Endothelial cell of umbilical vein (primary cell): ENCODE measurements at regions not wholly inside any gene's neighbourhood (a gene's known extent, or its start where the extent isn't known, plus 50 kb on each side); places are given as distances from the start of the nearest gene placed in this dataset.

Source experiments
- BruUV-seq: library from RNA; stranded (reverse); fragments of 400-500 nt; replicated peaks from 2 replicates; lab custom pipeline; 2021; lab: Mats Ljungman, UMichigan
- CTCF ChIA-PET: fragments of 300-600, 350-600 bp; sonication (Branson Sonifier 250); formaldehyde crosslinking; loops from one replicate; lab custom pipeline; 2021; ENCODE audit warnings: antibody characterized with exemption, inconsistent platforms; lab: Charles Lee
- POLR2A ChIA-PET: fragments of 300-600, 350-600 bp; sonication (Branson Sonifier 250); formaldehyde crosslinking; loops from one replicate; lab custom pipeline; 2021; ENCODE audit warnings: antibody characterized with exemption, inconsistent platforms; lab: Charles Lee
- DNase-seq: peaks from one replicate; pipeline ENCODE4 v3.0.0-alpha.2; 2011; ENCODE audit warnings: low read depth, low spot score
- FAIRE-seq: peaks from 2 replicates; lab custom pipeline; 2011; peaks lifted over from hg19 to GRCh38; lab: Jason Lieb, UNC
- H2AFZ ChIP-seq: 2 replicates; pipeline ENCODE4 v1.6.0; 2012; ENCODE audit warnings: low read depth, low read length, control low read depth, inconsistent platforms
- H3K27ac ChIP-seq: 2 replicates; pipeline ENCODE4 v1.5.1; 2011; ENCODE audit warnings: low read depth, mild to moderate bottlenecking, control low read depth, low read length, moderate library complexity; ENCODE audit not compliant: insufficient read depth
- H3K27me3 ChIP-seq, 2 experiments: 2 replicates each; pipeline versions ENCODE4 v1.6.0 to v1.6.1; 2011; ENCODE audit warnings: low read length in 2 of 2, mixed read lengths in 1 of 2; ENCODE audit not compliant: control insufficient read depth in 2 of 2, insufficient read depth in 2 of 2
- H3K36me3 ChIP-seq, 2 experiments: 2 replicates in 1 of 2; 3 replicates in 1 of 2; pipeline ENCODE4 v1.5.1; 2011; ENCODE audit warnings: low read length in 2 of 2, mild to moderate bottlenecking in 1 of 2, moderate library complexity in 1 of 2; ENCODE audit not compliant: control insufficient read depth in 2 of 2, insufficient read depth in 2 of 2; ENCODE audit errors: extremely low read depth in 1 of 2
- H3K4me1 ChIP-seq: 3 replicates; pipeline ENCODE4 v1.5.1; 2011; ENCODE audit warnings: mild to moderate bottlenecking, low read length; ENCODE audit not compliant: control insufficient read depth, insufficient read depth; ENCODE audit errors: extremely low read depth
- H3K4me2 ChIP-seq: 2 replicates; pipeline ENCODE4 v1.6.1; 2011; ENCODE audit warnings: low read length, control low read depth, mixed read lengths; ENCODE audit not compliant: insufficient read depth
- H3K4me3 ChIP-seq, 3 experiments: fragments of 200-600 bp in 1 of 3; sonication (generic), shearing (Covaris generic) in 1 of 3; replicated peaks in 1 of 3; 2 replicates each; pipeline ENCODE4 v1.5.1; 2011 to 2016; ENCODE audit warnings: control low read depth in 3 of 3, low read length in 3 of 3, mild to moderate bottlenecking in 2 of 3, inconsistent platforms in 1 of 3, low read depth in 1 of 3, moderate library complexity in 1 of 3; ENCODE audit not compliant: insufficient read depth in 1 of 3
- H3K79me2 ChIP-seq: 2 replicates; pipeline ENCODE4 v1.6.0; 2012; ENCODE audit warnings: low read length, inconsistent platforms; ENCODE audit not compliant: control insufficient read depth, insufficient read depth
- H3K9ac ChIP-seq: replicated peaks from 2 replicates; pipeline ENCODE3; 2011; ENCODE audit warnings: low read length, control low read depth; ENCODE audit not compliant: insufficient read depth; ENCODE audit errors: extremely low read depth
- H3K9me1 ChIP-seq: replicated peaks from 3 replicates; pipeline ENCODE4 v1.6.0; 2011; ENCODE audit warnings: mild to moderate bottlenecking, low read length; ENCODE audit not compliant: control insufficient read depth, insufficient read depth; ENCODE audit errors: extremely low read depth
- H3K9me3 ChIP-seq: replicated peaks from 2 replicates; pipeline ENCODE4 v1.5.1; 2012; ENCODE audit warnings: low read length, inconsistent platforms; ENCODE audit not compliant: control insufficient read depth, insufficient read depth
- H4K20me1 ChIP-seq: replicated peaks from 2 replicates; pipeline ENCODE3; 2011; ENCODE audit warnings: mild to moderate bottlenecking, low read length; ENCODE audit not compliant: control insufficient read depth, insufficient read depth; ENCODE audit errors: extremely low read depth
- CTCF ChIP-seq, 2 donors: IDR thresholded peaks; 1 replicate in 1 of 2; 2 replicates in 1 of 2; pipeline ENCODE4 v1.5.1; 2011; ENCODE audit warnings: low read length in 2 of 2, mild to moderate bottlenecking in 2 of 2, moderate library complexity in 2 of 2, control low read depth in 1 of 2, inconsistent platforms in 1 of 2, low read depth in 1 of 2; ENCODE audit not compliant: insufficient read depth in 1 of 2; ENCODE audit errors: extremely low read depth in 1 of 2
- EZH2 ChIP-seq: IDR thresholded peaks from 2 replicates; pipeline ENCODE4 v1.6.1; 2012; ENCODE audit warnings: borderline replicate concordance, low read depth, mild to moderate bottlenecking, moderate library complexity, low read length, inconsistent platforms; ENCODE audit not compliant: severe bottlenecking
- FOS ChIP-seq: IDR thresholded peaks from 2 replicates; pipeline ENCODE4 v1.6.1; 2011; ENCODE audit warnings: mild to moderate bottlenecking, low read length, moderate library complexity, borderline replicate concordance; ENCODE audit not compliant: insufficient read depth
- GATA2 ChIP-seq: IDR thresholded peaks from 2 replicates; pipeline ENCODE4 v1.7.0; 2011; ENCODE audit warnings: low read depth, mild to moderate bottlenecking, moderate library complexity, mixed read lengths, low read length; ENCODE audit not compliant: insufficient read length, insufficient read depth
- JUN ChIP-seq: IDR thresholded peaks from 2 replicates; pipeline ENCODE4 v1.6.1; 2011; ENCODE audit warnings: borderline replicate concordance, low read depth; ENCODE audit not compliant: insufficient read length, insufficient read depth
- MAX ChIP-seq: IDR thresholded peaks from 2 replicates; pipeline ENCODE4 v1.6.1; 2011; ENCODE audit not compliant: insufficient read depth, insufficient read length
- MYC ChIP-seq: IDR thresholded peaks from one replicate; pipeline ENCODE4 v1.6.1; 2011; ENCODE audit warnings: mild to moderate bottlenecking, low read depth, low read length
- POLR2A ChIP-seq: IDR thresholded peaks from 2 replicates; pipeline ENCODE4 v1.6.1; 2012; ENCODE audit warnings: low read depth, mild to moderate bottlenecking, control low read depth, low read length
- POLR2AphosphoS5 ChIP-seq: IDR thresholded peaks from 2 replicates; pipeline ENCODE4 v1.6.1; 2012; ENCODE audit warnings: low read depth, mild to moderate bottlenecking, control low read depth, low read length, moderate library complexity; ENCODE audit not compliant: insufficient read depth
- dilution Hi-C: fragments of 300-500 bp; cut with MboI; formaldehyde crosslinking; loops from one replicate; pipeline ENCODE4 v1.15.0; 2019; ENCODE audit warnings: low sequenced_read_pairs; ENCODE audit not compliant: extremely low pct_ligation_motif_present
- intact Hi-C: fragments of 100-400 bp; cut with micrococcal nuclease; formaldehyde crosslinking; loops from one replicate; pipeline ENCODE4 v1.10.0; 2022

- intact Hi-C loops, result no loop called here
- no peaks in the 10 kb centered on the region for H3K9me3 ChIP-seq
- FAIRE-seq, result no peak
Measured at GRCh38 chr6:164721460-164721859, 587.9 kb downstream of the C6orf118 start.

More at GRCh38 chr6:164721460-164721859, 587.9 kb downstream of the C6orf118 start:
- Histone ChIP-seq H3K9ac (no peak overlapping the region), H3K4me3 (no peak overlapping the region), H4K20me1 (no peaks in the 10 kb centered on the region), H3K9me1 (no peaks in the 10 kb centered on the region), H2AFZ (no peak overlapping the region), H3K27me3 (no peaks in the 10 kb centered on the region), H3K27ac (no peak overlapping the region), H3K4me1 (no peaks in the 10 kb centered on the region), H3K79me2 (no peaks in the 10 kb centered on the region), H3K4me2 (no peak overlapping the region), H3K36me3 (no peaks in the 10 kb centered on the region)
- ChIA-PET POLR2A (no interaction called here), CTCF (no interaction called here)
- DNase-seq, result no peak
- no peak for TF ChIP-seq CTCF (IDR thresholded peaks at IDR 0.05; ENCODE audit: extremely low read depth in 1 of 2, insufficient read depth in 1 of 2, low read depth in 1 of 2, low read length in 2 of 2)
- TF ChIP-seq MAX, result no peak
- no peak for TF ChIP-seq POLR2AphosphoS5
- no peak for TF ChIP-seq MYC
- no peak for TF ChIP-seq FOS
- TF ChIP-seq EZH2, result no peak
- TF ChIP-seq POLR2A, result no peak
- no peak for TF ChIP-seq JUN
- no peak for TF ChIP-seq GATA2
- dilution Hi-C loops, result no loop called here
- BruUV-seq, result no TSS peak
